NT2/D1 (cell line): ENCODE measurements at regions not wholly inside any gene's neighbourhood (a gene's known extent, or its start where the extent isn't known, plus 50 kb on each side); places are given as distances from the start of the nearest gene placed in this dataset.

Experiments used
- DNase-seq: peaks from one replicate; pipeline ENCODE4 v3.0.0-alpha.2; 2011; ENCODE audit warnings: low read depth, low spot score
- H3K27me3 ChIP-seq: 2 replicates; pipeline ENCODE4 v1.6.0; 2011; ENCODE audit warnings: mild to moderate bottlenecking; ENCODE audit not compliant: insufficient read length, insufficient read depth
- H3K36me3 ChIP-seq: 2 replicates; pipeline ENCODE4 v1.6.1; 2011; ENCODE audit warnings: mild to moderate bottlenecking, low read length, mixed read lengths; ENCODE audit not compliant: insufficient read depth, insufficient read length
- H3K4me1 ChIP-seq: 2 replicates; pipeline ENCODE4 v1.5.1; 2011; ENCODE audit not compliant: insufficient read depth, insufficient read length
- H3K4me3 ChIP-seq: 2 replicates; pipeline ENCODE4 v1.5.1; 2011; ENCODE audit warnings: low read depth; ENCODE audit not compliant: insufficient read length
- H3K9ac ChIP-seq: 2 replicates; pipeline ENCODE4 v1.6.0; 2011; ENCODE audit warnings: low read depth; ENCODE audit not compliant: insufficient read length
- H3K9me3 ChIP-seq: 2 replicates; pipeline ENCODE4 v1.5.1; 2011; ENCODE audit warnings: mild to moderate bottlenecking, low read length; ENCODE audit not compliant: insufficient read depth
- SUZ12 ChIP-seq: IDR thresholded peaks from 2 replicates; pipeline ENCODE4 v1.6.1; 2011; ENCODE audit not compliant: insufficient read length, insufficient read depth; ENCODE audit errors: extremely low read depth
- YY1 ChIP-seq: IDR thresholded peaks from 2 replicates; pipeline ENCODE4 v1.6.1; 2011; ENCODE audit not compliant: insufficient read length, insufficient read depth
- ZNF274 ChIP-seq: IDR thresholded peaks from 2 replicates; pipeline ENCODE4 v1.6.1; 2011; ENCODE audit warnings: mild to moderate bottlenecking, low read depth, low read length

- Histone ChIP-seq H3K9me3 (no peaks in the 10 kb centered on the region; the same call in 1 of the 2 replicates), H3K9ac (no peak overlapping the region), H3K36me3 (no peaks in the 10 kb centered on the region), H3K4me1 (no peaks in the 10 kb centered on the region), H3K27me3 (no peaks in the 10 kb centered on the region), H3K4me3 (no peak overlapping the region)
- no peak for DNase-seq
- no peak for TF ChIP-seq YY1
- TF ChIP-seq SUZ12, result no peak
- TF ChIP-seq ZNF274, result no peak
Measured at GRCh38 chr6:6840831-6841291, 252.3 kb downstream of the LY86 start.

GRCh38 chr6:6841571-6841970 is 253.1 kb downstream of the LY86 start:
- H3K27me3 ChIP-seq, result no peaks in the 10 kb centered on the region
- H3K36me3 ChIP-seq, result no peaks in the 10 kb centered on the region
- no peak overlapping the region for H3K4me3 ChIP-seq
- no peak overlapping the region for H3K9ac ChIP-seq
- no peaks in the 10 kb centered on the region for H3K4me1 ChIP-seq
- DNase-seq, result no peak
- no peak for TF ChIP-seq ZNF274
- H3K9me3 ChIP-seq, result no peaks in the 10 kb centered on the region; the same call in 1 of the 2 replicates

- no peak for DNase-seq
- TF ChIP-seq ZNF274, result no peak
- no peak for TF ChIP-seq YY1
- TF ChIP-seq SUZ12, result no peak
- Histone ChIP-seq H3K27me3 (no peaks in the 10 kb centered on the region), H3K9ac (no peak overlapping the region), H3K36me3 (no peaks in the 10 kb centered on the region), H3K4me1 (no peaks in the 10 kb centered on the region), H3K9me3 (no peaks in the 10 kb centered on the region; the same call in 1 of the 2 replicates), H3K4me3 (no peak overlapping the region)
Measured at GRCh38 chr6:6842291-6842690, 253.8 kb downstream of the LY86 start.

- H3K4me1 ChIP-seq, result no peaks in the 10 kb centered on the region
Measured at GRCh38 chr6:6843057-6843627, 254.6 kb downstream of the LY86 start.

DNA sequence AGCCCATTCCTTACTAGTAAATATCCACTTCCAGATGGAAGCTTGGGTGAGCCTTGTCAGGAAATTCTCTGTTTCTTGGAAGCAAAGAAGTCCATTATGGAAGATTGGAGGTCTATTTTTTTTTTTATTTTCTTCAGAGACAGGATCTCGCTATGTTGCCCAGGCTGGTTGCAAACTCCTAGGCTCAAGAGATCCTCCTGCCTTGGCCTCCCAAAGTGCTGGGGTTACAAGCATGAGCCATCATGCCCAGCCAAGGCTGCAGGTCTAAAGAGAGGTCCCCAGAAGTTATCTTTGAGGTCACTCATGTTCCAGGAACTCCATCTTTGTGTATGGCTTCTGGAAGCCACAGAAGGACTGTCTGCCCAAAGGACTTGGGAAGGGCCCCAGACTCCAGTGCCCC is 255.3 kb downstream of the LY86 start:
- H3K36me3 ChIP-seq, result no peaks in the 10 kb centered on the region
- TF ChIP-seq ZNF274 (no peak), SUZ12 (no peak), YY1 (no peak)
- no peak overlapping the region for H3K4me3 ChIP-seq
- no peaks in the 10 kb centered on the region for H3K27me3 ChIP-seq
- H3K9me3 ChIP-seq, result no peaks in the 10 kb centered on the region; the same call in 1 of the 2 replicates
- no peak overlapping the region for H3K9ac ChIP-seq
- H3K4me1 ChIP-seq, result no peaks in the 10 kb centered on the region
- DNase-seq, result no peak

More at GRCh38 chr6:6843057-6843627, 254.6 kb downstream of the LY86 start:
- H3K4me3 ChIP-seq, result no peak overlapping the region
- no peaks in the 10 kb centered on the region for H3K27me3 ChIP-seq
- no peaks in the 10 kb centered on the region; the same call in 1 of the 2 replicates for H3K9me3 ChIP-seq
- no peak overlapping the region for H3K9ac ChIP-seq
- TF ChIP-seq ZNF274, result no peak
- no peak for TF ChIP-seq SUZ12
- no peak for TF ChIP-seq YY1
- no peaks in the 10 kb centered on the region for H3K36me3 ChIP-seq
- DNase-seq, result no peak

- Histone ChIP-seq H3K9ac (no peak overlapping the region), H3K36me3 (no peaks in the 10 kb centered on the region), H3K9me3 (no peaks in the 10 kb centered on the region; the same call in 1 of the 2 replicates), H3K27me3 (no peaks in the 10 kb centered on the region), H3K4me1 (no peaks in the 10 kb centered on the region), H3K4me3 (no peak overlapping the region)
- no peak for DNase-seq
- TF ChIP-seq SUZ12 (no peak), YY1 (no peak), ZNF274 (no peak)
Measured at GRCh38 chr6:6844530-6844929, 256.0 kb downstream of the LY86 start.

DNA sequence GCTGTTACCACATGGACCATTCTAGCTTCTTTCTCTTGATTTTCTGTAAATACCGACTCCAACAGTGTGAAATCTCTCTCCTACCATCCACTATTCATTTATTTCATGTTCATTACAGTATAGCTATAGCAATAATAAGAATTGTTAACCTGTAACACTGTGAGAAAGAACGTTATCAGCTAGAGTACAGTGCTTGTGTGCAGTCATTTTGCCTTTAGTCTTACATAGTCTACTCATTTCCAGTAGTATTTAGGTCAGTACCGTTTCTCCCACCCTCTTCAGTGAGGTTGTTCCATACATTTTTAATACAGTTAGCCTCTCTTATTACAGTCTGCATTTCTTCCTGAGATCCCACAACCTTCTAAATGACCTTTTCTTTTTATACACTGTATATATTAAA is 257.1 kb downstream of the LY86 start:
- DNase-seq, result no peak

More for the DNA sequence above, 257.1 kb downstream of the LY86 start:
- no peaks in the 10 kb centered on the region; the same call in 1 of the 2 replicates for H3K9me3 ChIP-seq
- H3K4me1 ChIP-seq, result no peaks in the 10 kb centered on the region
- no peaks in the 10 kb centered on the region for H3K27me3 ChIP-seq
- H3K4me3 ChIP-seq, result no peak overlapping the region
- H3K9ac ChIP-seq, result no peak overlapping the region
- no peaks in the 10 kb centered on the region for H3K36me3 ChIP-seq
- no peak for TF ChIP-seq ZNF274
- TF ChIP-seq SUZ12, result no peak
- TF ChIP-seq YY1, result no peak
